Liver (tissue), 8 donors: ENCODE measurements at regions not wholly inside any gene's neighbourhood (a gene's known extent, or its start where the extent isn't known, plus 50 kb on each side); places are given as distances from the start of the nearest gene placed in this dataset.

Source experiments
- DNase-seq: peaks from one replicate; pipeline ENCODE4 v3.0.0-alpha.2; 2017; ENCODE audit warnings: low spot score
- H3K27ac ChIP-seq, 2 donors: one replicate each; pipeline ENCODE4 v1.7.0; 2013; ENCODE audit warnings: inconsistent platforms in 2 of 2, low read length in 2 of 2, control low read depth in 1 of 2, low read depth in 1 of 2, mild to moderate bottlenecking in 1 of 2
- H3K27me3 ChIP-seq, 4 donors: one replicate each; pipeline versions ENCODE4 v1.6.1 to v1.7.0; 2013; ENCODE audit warnings: low read length in 3 of 4, inconsistent platforms in 1 of 4, mild to moderate bottlenecking in 1 of 4, moderate library complexity in 1 of 4; ENCODE audit not compliant: control insufficient read depth in 4 of 4, insufficient read depth in 4 of 4
- H3K36me3 ChIP-seq, 4 donors: one replicate each; pipeline versions ENCODE4 v1.6.1 to v1.7.0; 2013; ENCODE audit warnings: low read length in 3 of 4, mild to moderate bottlenecking in 3 of 4, low read depth in 1 of 4, moderate library complexity in 1 of 4; ENCODE audit not compliant: control insufficient read depth in 4 of 4, insufficient read depth in 3 of 4
- H3K4me1 ChIP-seq, 4 donors: one replicate each; pipeline versions ENCODE4 v1.6.1 to v1.7.0; 2013; ENCODE audit warnings: low read length in 3 of 4, mild to moderate bottlenecking in 3 of 4, moderate library complexity in 1 of 4; ENCODE audit not compliant: control insufficient read depth in 4 of 4, insufficient read depth in 4 of 4
- H3K4me3 ChIP-seq, 3 donors: one replicate each; pipeline versions ENCODE4 v1.6.1 to v1.7.0; 2013; ENCODE audit warnings: low read length in 3 of 3, control low read depth in 1 of 3, low read depth in 1 of 3, mild to moderate bottlenecking in 1 of 3
- H3K9ac ChIP-seq, 2 donors: one replicate each; pipeline ENCODE4 v1.7.0; 2013; ENCODE audit warnings: low read length in 2 of 2, mild to moderate bottlenecking in 2 of 2, moderate library complexity in 2 of 2, control low read depth in 1 of 2, low read depth in 1 of 2
- H3K9me3 ChIP-seq, 4 donors: one replicate each; pipeline versions ENCODE4 v1.6.1 to v1.7.0; 2013; ENCODE audit warnings: low read length in 3 of 4; ENCODE audit not compliant: control insufficient read depth in 4 of 4
- EGR1 ChIP-seq, 2 donors: IDR thresholded peaks; 2 replicates each; pipeline ENCODE4 v1.6.1; 2016 to 2018; ENCODE audit warnings: antibody characterized with exemption in 2 of 2, low read depth in 2 of 2
- FOXA1 ChIP-seq: IDR thresholded peaks from 2 replicates; pipeline ENCODE4 v1.6.1; 2016; ENCODE audit warnings: antibody characterized with exemption
- GABPA ChIP-seq, 2 donors: IDR thresholded peaks in 1 of 2; conservative IDR thresholded peaks in 1 of 2; 2 replicates each; pipeline ENCODE4 v1.6.1; 2016; ENCODE audit warnings: antibody characterized with exemption in 2 of 2, mild to moderate bottlenecking in 1 of 2, moderate library complexity in 1 of 2
- HNF4A ChIP-seq, 2 donors: conservative IDR thresholded peaks; 2 replicates each; pipeline ENCODE4 v1.6.1; 2016; ENCODE audit warnings: antibody characterized with exemption in 2 of 2, mild to moderate bottlenecking in 2 of 2
- HNF4G ChIP-seq: IDR thresholded peaks from 2 replicates; pipeline ENCODE4 v1.6.1; 2016; ENCODE audit warnings: antibody characterized with exemption
- JUND ChIP-seq, 2 donors: IDR thresholded peaks; 2 replicates each; pipeline ENCODE4 v1.6.1; 2016; ENCODE audit warnings: antibody characterized with exemption in 2 of 2
- MAX ChIP-seq: IDR thresholded peaks from 2 replicates; pipeline ENCODE4 v1.6.1; 2016; ENCODE audit warnings: antibody characterized with exemption
- NR2F2 ChIP-seq: IDR thresholded peaks from 2 replicates; pipeline ENCODE4 v1.6.1; 2016; ENCODE audit warnings: antibody characterized with exemption
- RAD21 ChIP-seq, 2 donors: IDR thresholded peaks; 2 replicates each; pipeline ENCODE4 v1.6.1; 2016; ENCODE audit warnings: antibody characterized with exemption in 2 of 2, mild to moderate bottlenecking in 2 of 2
- REST ChIP-seq: IDR thresholded peaks from 2 replicates; pipeline ENCODE4 v1.6.1; 2016; ENCODE audit warnings: antibody characterized with exemption, mild to moderate bottlenecking
- SP1 ChIP-seq: IDR thresholded peaks from 2 replicates; pipeline ENCODE4 v1.6.1; 2018; ENCODE audit warnings: antibody characterized with exemption, mild to moderate bottlenecking
- TAF1 ChIP-seq: conservative IDR thresholded peaks from 2 replicates; pipeline ENCODE4 v1.6.1; 2016; ENCODE audit warnings: antibody characterized with exemption, mild to moderate bottlenecking
- YY1 ChIP-seq: IDR thresholded peaks from 2 replicates; pipeline ENCODE4 v1.6.1; 2016; ENCODE audit warnings: antibody characterized with exemption, mild to moderate bottlenecking
- ZBTB33 ChIP-seq: IDR thresholded peaks from 2 replicates; pipeline ENCODE4 v1.6.1; 2016; ENCODE audit warnings: antibody characterized with exemption
- WGBS: extraction: QIAGEN DNeasy Blood & Tissue Kit; methylation state at CpG from one replicate; pipeline ENCODE4 v1.1.7; 2013; 5-methylcytosine and 5-hydroxymethylcytosine counted together
- TF ChIP-seq, protein P1 (sequence below): fragments of 150-350 bp; IDR thresholded peaks from 2 replicates; pipeline ENCODE4 v1.5.1; 2017; ENCODE audit warnings: improper control_type of control experiment, low read depth, low read length; ENCODE audit not compliant: missing input control
- donor health status: healthy.
- donor health status: healthy.
- donor health status: healthy.
- donor health status: healthy.
- donor health status: healthy.

- whole genome bisulfite sequencing, result 72% methylated on average over 7 of the region's 7 CpGs
- Histone ChIP-seq H3K9me3 (no peaks in the 10 kb centered on the region), H3K36me3 (no peaks in the 10 kb centered on the region), H3K4me3 (no peak overlapping the region), H3K27ac (no peak overlapping the region), H3K9ac (no peak overlapping the region), H3K27me3 (no peaks in the 10 kb centered on the region), H3K4me1 (no peaks in the 10 kb centered on the region)
- TF ChIP-seq MAX (no peak), YY1 (no peak), HNF4G (no peak), RAD21 (IDR thresholded peaks at IDR 0.05) (no peak), GABPA (IDR thresholded peaks at IDR 0.05 in 1 of 2, conservative IDR thresholded peaks at IDR 0.05 in 1 of 2) (no peak), REST (no peak), FOXA1 (no peak), HNF4A (conservative IDR thresholded peaks at IDR 0.05) (no peak), NR2F2 (no peak), EGR1 (IDR thresholded peaks at IDR 0.05; ENCODE audit: low read depth in 2 of 2) (no peak), ZBTB33 (no peak), JUND (IDR thresholded peaks at IDR 0.05) (no peak)
- TF ChIP-seq, protein P1, sequence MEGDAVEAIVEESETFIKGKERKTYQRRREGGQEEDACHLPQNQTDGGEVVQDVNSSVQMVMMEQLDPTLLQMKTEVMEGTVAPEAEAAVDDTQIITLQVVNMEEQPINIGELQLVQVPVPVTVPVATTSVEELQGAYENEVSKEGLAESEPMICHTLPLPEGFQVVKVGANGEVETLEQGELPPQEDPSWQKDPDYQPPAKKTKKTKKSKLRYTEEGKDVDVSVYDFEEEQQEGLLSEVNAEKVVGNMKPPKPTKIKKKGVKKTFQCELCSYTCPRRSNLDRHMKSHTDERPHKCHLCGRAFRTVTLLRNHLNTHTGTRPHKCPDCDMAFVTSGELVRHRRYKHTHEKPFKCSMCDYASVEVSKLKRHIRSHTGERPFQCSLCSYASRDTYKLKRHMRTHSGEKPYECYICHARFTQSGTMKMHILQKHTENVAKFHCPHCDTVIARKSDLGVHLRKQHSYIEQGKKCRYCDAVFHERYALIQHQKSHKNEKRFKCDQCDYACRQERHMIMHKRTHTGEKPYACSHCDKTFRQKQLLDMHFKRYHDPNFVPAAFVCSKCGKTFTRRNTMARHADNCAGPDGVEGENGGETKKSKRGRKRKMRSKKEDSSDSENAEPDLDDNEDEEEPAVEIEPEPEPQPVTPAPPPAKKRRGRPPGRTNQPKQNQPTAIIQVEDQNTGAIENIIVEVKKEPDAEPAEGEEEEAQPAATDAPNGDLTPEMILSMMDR, result no peak
- no peak for DNase-seq
Observed at GRCh38 chr13:106029676-106030290, 505.7 kb downstream of the EFNB2 start.

- no peak overlapping the region for H3K27ac ChIP-seq
- no peak overlapping the region for H3K4me3 ChIP-seq
- no peak overlapping the region for H3K9ac ChIP-seq
- H3K27me3 ChIP-seq, result no peaks in the 10 kb centered on the region
- H3K4me1 ChIP-seq, result no peaks in the 10 kb centered on the region
- no peaks in the 10 kb centered on the region for H3K9me3 ChIP-seq
- DNase-seq, result no peak
- 80% methylated on average over 6 of the region's 6 CpGs for WGBS
- H3K36me3 ChIP-seq, result no peaks in the 10 kb centered on the region
- TF ChIP-seq HNF4G, result no peak
- TF ChIP-seq TAF1, result no peak
- no peak for TF ChIP-seq REST
- no peak for TF ChIP-seq MAX
- TF ChIP-seq RAD21 (IDR thresholded peaks at IDR 0.05), result no peak
- no peak for TF ChIP-seq EGR1 (IDR thresholded peaks at IDR 0.05; ENCODE audit: low read depth in 2 of 2)
- TF ChIP-seq, protein P1, result no peak
- no peak for TF ChIP-seq HNF4A (conservative IDR thresholded peaks at IDR 0.05)
- TF ChIP-seq NR2F2, result no peak
- no peak for TF ChIP-seq SP1
- no peak for TF ChIP-seq GABPA (IDR thresholded peaks at IDR 0.05 in 1 of 2, conservative IDR thresholded peaks at IDR 0.05 in 1 of 2)
Observed at GRCh38 chr13:106028911-106029310, 506.6 kb downstream of the EFNB2 start.
